SK-N-MC (cell line): ENCODE measurements at regions not wholly inside any gene's neighbourhood (a gene's known extent, or its start where the extent isn't known, plus 50 kb on each side); places are given as distances from the start of the nearest gene placed in this dataset.
"Not testable (repeated sequence)": the region's sequence is repeated elsewhere in the genome, so short reads cannot be mapped to it uniquely, and the experiment has no call there.

ENCODE experiments used
- DNase-seq: peaks from one replicate; pipeline ENCODE4 v3.0.0-alpha.2; 2011; ENCODE audit warnings: low read depth, low spot score
- H3K27ac ChIP-seq: fragments of 200-600 bp; sonication (generic); 2 replicates; pipeline ENCODE4 v1.5.1; 2016; ENCODE audit warnings: mixed run types
- H3K36me3 ChIP-seq: fragments of 200-600 bp; sonication (generic); 2 replicates; pipeline ENCODE4 v1.6.1; 2017; ENCODE audit warnings: antibody characterized with exemption, low read length, mixed read lengths; ENCODE audit not compliant: insufficient read depth
- H3K4me3 ChIP-seq: fragments of 200-600 bp; sonication (generic); 2 replicates; pipeline ENCODE4 v1.5.1; 2016
- H3K9ac ChIP-seq: fragments of 200-600 bp; sonication (generic); 2 replicates; pipeline ENCODE4 v1.8.0; 2017; ENCODE audit warnings: mixed run types, mixed read lengths; ENCODE audit not compliant: insufficient read length
- H3K9me3 ChIP-seq: fragments of 200-600 bp; sonication (generic); 2 replicates; pipeline ENCODE4 v1.6.1; 2017; ENCODE audit warnings: low read depth, mild to moderate bottlenecking, antibody characterized with exemption, low read length, moderate library complexity, mixed read lengths
- EZH2 ChIP-seq: fragments of 200-600 bp; sonication (generic); IDR thresholded peaks from one replicate; pipeline ENCODE4 v1.6.1; 2017; ENCODE audit warnings: antibody characterized with exemption
- FOXP2 ChIP-seq: optimal IDR thresholded peaks from 2 replicates; pipeline ENCODE3; 2011; ENCODE audit warnings: mild to moderate bottlenecking, moderate library complexity; ENCODE audit not compliant: insufficient read depth; ENCODE audit errors: extremely low read length, control extremely low read depth
- POLR2AphosphoS5 ChIP-seq: IDR thresholded peaks from 2 replicates; pipeline ENCODE4 v1.6.1; 2012; ENCODE audit warnings: mild to moderate bottlenecking, low read depth, low read length, borderline replicate concordance

DNA sequence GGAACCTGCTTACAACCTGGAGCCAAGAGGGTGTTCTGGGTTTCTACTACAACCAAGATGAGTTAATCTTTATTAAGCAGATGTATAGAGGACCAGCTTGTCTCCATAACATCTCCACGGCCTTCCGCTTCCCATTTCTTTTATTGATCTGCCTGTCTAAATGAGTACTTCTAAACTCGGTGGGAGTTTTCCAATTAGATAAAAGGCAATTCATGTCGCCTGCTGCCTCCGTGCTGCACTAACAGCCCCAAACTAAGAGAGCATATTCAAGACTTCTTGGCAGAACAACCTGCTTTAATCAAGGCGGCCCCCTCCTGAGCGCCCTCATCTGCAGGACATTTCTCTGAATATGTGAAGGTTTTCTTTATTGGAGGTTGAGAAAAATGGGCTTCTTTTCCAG, 270.1 kb downstream of the PDCD6IP start:
- no peaks in the 10 kb centered on the region for H3K9me3 ChIP-seq
- no peak overlapping the region for H3K4me3 ChIP-seq
- H3K36me3 ChIP-seq = no peaks in the 10 kb centered on the region
- TF ChIP-seq POLR2AphosphoS5 = no peak
- no peak for TF ChIP-seq EZH2
- TF ChIP-seq FOXP2 = no peak
- no peak overlapping the region for H3K27ac ChIP-seq
- no peak for DNase-seq
- H3K9ac ChIP-seq = no peak overlapping the region

- Histone ChIP-seq H3K4me3 (no peak overlapping the region), H3K36me3 (no peaks in the 10 kb centered on the region), H3K9me3 (no peaks in the 10 kb centered on the region), H3K27ac (no peak overlapping the region), H3K9ac (no peak overlapping the region)
- no peak for DNase-seq
- no peak for TF ChIP-seq POLR2AphosphoS5
- no peak for TF ChIP-seq FOXP2
- TF ChIP-seq EZH2 = no peak
Observed at GRCh38 chr3:34070831-34071585, 272.6 kb downstream of the PDCD6IP start.

- DNase-seq = no peak
- Histone ChIP-seq H3K9me3 (no peaks in the 10 kb centered on the region), H3K4me3 (no peak overlapping the region), H3K9ac (no peak overlapping the region), H3K36me3 (no peaks in the 10 kb centered on the region), H3K27ac (no peak overlapping the region)
- no peak for TF ChIP-seq POLR2AphosphoS5
- TF ChIP-seq FOXP2 = no peak
- TF ChIP-seq EZH2 = no peak
Observed at GRCh38 chr3:34072297-34072696, 273.9 kb downstream of the PDCD6IP start.

GRCh38 chr3:34073111-34073510, 274.7 kb downstream of the PDCD6IP start:
- Histone ChIP-seq H3K9ac (no peak overlapping the region), H3K4me3 (no peak overlapping the region), H3K27ac (no peak overlapping the region), H3K36me3 (no peaks in the 10 kb centered on the region), H3K9me3 (no peaks in the 10 kb centered on the region)
- DNase-seq = no peak
- no peak for TF ChIP-seq EZH2
- TF ChIP-seq FOXP2 = no peak
- TF ChIP-seq POLR2AphosphoS5 = no peak

GRCh38 chr3:34073961-34074360, 275.5 kb downstream of the PDCD6IP start:
- TF ChIP-seq POLR2AphosphoS5 (no peak), FOXP2 (no peak), EZH2 (no peak)
- no peak overlapping the region for H3K4me3 ChIP-seq
- no peaks in the 10 kb centered on the region for H3K9me3 ChIP-seq
- no peak overlapping the region for H3K27ac ChIP-seq
- H3K9ac ChIP-seq = no peak overlapping the region
- H3K36me3 ChIP-seq = no peaks in the 10 kb centered on the region
- no peak for DNase-seq

DNA sequence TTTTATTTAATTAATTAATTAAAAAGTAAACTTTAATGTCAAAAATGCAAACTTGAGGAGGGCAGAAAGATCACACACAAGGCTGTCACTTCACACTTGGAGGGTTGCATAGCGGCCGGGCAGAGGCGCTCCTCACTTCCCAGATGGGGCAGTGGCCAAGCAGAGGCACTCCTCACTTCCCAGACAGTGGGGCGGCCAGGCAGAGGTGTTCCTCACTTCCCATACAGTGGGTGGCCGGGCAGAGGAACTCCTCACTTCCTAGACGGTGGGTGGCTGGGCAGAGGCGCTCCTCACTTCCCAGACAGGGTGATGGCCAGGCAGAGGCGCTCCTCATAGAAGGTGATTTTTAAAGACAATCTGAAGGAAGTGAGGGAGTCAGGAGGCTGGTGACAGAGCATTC, 277.5 kb downstream of the PDCD6IP start:
- no peak for TF ChIP-seq FOXP2
- no peak for TF ChIP-seq POLR2AphosphoS5
- no peak for TF ChIP-seq EZH2
- DNase-seq = no peak
- H3K9ac ChIP-seq = no peak overlapping the region
- no peaks in the 10 kb centered on the region for H3K36me3 ChIP-seq
- no peak overlapping the region for H3K4me3 ChIP-seq
- no peak overlapping the region for H3K27ac ChIP-seq
- no peaks in the 10 kb centered on the region for H3K9me3 ChIP-seq

DNA sequence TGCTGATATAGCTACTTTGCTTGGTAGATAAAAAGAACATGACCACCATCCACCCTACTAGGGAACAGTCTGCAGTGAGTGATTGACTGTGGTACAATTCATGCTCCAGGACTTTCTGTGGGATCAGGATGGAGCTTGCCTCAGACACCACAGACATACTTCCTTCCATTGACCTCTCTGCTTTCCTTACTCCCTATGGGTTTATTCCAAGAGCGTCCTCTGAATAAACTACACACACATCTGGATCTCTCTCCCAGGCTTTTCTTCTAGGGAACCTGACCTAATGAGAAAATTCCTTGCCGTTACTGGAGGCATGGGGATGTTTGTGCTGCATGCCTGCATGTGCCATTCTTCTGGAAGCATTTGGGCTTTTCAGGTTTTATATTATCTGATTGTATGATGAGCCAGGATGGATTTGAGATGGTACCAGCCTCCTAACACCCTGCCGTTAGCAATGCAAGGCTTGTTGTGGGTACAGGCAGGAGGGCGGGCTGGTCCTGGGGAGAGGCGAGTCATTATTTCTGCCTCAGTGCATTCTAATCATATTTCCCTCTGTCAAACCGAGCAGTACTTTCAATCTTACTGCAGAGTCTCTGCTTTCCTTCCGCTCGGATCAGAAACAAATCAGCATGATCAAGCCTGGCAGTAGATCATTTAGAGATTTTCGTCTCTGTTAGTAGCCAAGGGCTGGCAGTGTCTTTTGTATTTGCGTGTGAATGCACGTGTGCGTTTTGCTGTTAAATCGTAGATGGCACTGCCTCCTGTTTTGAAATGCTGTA, 279.2 kb downstream of the PDCD6IP start:
- Histone ChIP-seq H3K27ac (no peak overlapping the region), H3K9ac (no peak overlapping the region), H3K9me3 (no peaks in the 10 kb centered on the region), H3K36me3 (no peaks in the 10 kb centered on the region), H3K4me3 (no peak overlapping the region)
- DNase-seq = no peak
- TF ChIP-seq EZH2 (no peak), POLR2AphosphoS5 (no peak), FOXP2 (no peak)

GRCh38 chr3:34078418-34078817, 280.0 kb downstream of the PDCD6IP start:
- H3K4me3 ChIP-seq = no peak overlapping the region
- H3K27ac ChIP-seq = no peak overlapping the region
- H3K36me3 ChIP-seq = no peaks in the 10 kb centered on the region
- no peak overlapping the region for H3K9ac ChIP-seq
- H3K9me3 ChIP-seq = no peaks in the 10 kb centered on the region
- DNase-seq = no peak
- TF ChIP-seq EZH2 = no peak
- TF ChIP-seq POLR2AphosphoS5 = no peak
- TF ChIP-seq FOXP2 = no peak

DNA sequence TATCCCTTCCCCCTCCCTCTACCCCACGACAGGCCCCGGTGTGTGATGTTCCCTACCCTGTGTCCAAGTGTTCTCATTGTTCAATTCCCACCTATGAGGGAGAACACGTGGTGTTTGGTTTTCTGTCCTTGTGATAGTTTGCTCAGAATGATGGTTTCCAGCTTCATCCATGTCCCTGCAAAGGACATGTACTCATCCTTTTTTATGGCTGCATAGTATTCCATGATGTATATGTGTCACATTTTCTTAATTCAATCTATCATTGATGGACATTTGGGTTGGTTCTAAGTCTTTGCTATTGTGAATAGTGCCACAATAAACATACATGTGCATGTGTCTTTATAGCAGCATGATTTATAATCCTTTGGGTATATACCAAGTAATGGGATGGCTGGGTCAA, 281.4 kb downstream of the PDCD6IP start:
- not testable (repeated sequence) for H3K9ac ChIP-seq, H3K36me3 ChIP-seq, H3K27ac ChIP-seq, H3K9me3 ChIP-seq, H3K4me3 ChIP-seq, DNase-seq

- H3K9ac ChIP-seq, H3K9me3 ChIP-seq, H3K4me3 ChIP-seq, H3K36me3 ChIP-seq, DNase-seq, H3K27ac ChIP-seq: not testable (repeated sequence)
Observed at GRCh38 chr3:34090379-34090778, 291.9 kb downstream of the PDCD6IP start.
